SK-N-SH (cell line): ENCODE measurements at regions not wholly inside any gene's neighbourhood (a gene's known extent, or its start where the extent isn't known, plus 50 kb on each side); places are given as distances from the start of the nearest gene placed in this dataset.

Experiments used
- CTCF ChIA-PET: fragments of 300-600, 350-600 bp; formaldehyde crosslinking; extraction: SDS; loops from one replicate; lab custom pipeline; 2021; lab: Yijun Ruan, JAX
- POLR2A ChIA-PET: fragments of 350-600 bp; sonication (Branson Sonifier 250); formaldehyde crosslinking; extraction: SDS; loops from one replicate; lab custom pipeline; 2020; ENCODE audit warnings: antibody characterized with exemption, inconsistent platforms; lab: Yijun Ruan, JAX
- DNase-seq: peaks from one replicate; pipeline ENCODE4 v3.0.0; 2012
- H2AFZ ChIP-seq: fragments of 200-600 bp; sonication (generic); 2 replicates; pipeline ENCODE4 v1.8.1; 2016; ENCODE audit warnings: antibody characterized with exemption, mild to moderate bottlenecking, low read depth
- H3F3A ChIP-seq: fragments of 200-600 bp; sonication (generic); replicated peaks from 2 replicates; pipeline ENCODE3; 2016; ENCODE audit warnings: antibody characterized with exemption, mild to moderate bottlenecking; ENCODE audit not compliant: insufficient read depth
- H3K27ac ChIP-seq, 2 experiments: fragments of 200-500 bp in 1 of 2; fragments of 200-600 bp in 1 of 2; sonication (Bioruptor generic) in 1 of 2; sonication (generic), shearing (Covaris generic) in 1 of 2; 2 replicates each; pipeline versions ENCODE4 v1.5.1 to v1.6.1; 2014 to 2016; ENCODE audit warnings: low read depth in 2 of 2, inconsistent platforms in 1 of 2, low read length in 1 of 2, mild to moderate bottlenecking in 1 of 2, mixed read lengths in 1 of 2
- H3K27me3 ChIP-seq: fragments of 200-600 bp; sonication (generic), shearing (Covaris generic); 2 replicates; pipeline ENCODE4 v1.6.1; 2016; ENCODE audit warnings: mixed run types; ENCODE audit not compliant: insufficient read depth
- H3K36me3 ChIP-seq, 2 experiments: fragments of 200-500 bp in 1 of 2; fragments of 200-600 bp in 1 of 2; sonication (Bioruptor generic) in 1 of 2; sonication (generic) in 1 of 2; replicated peaks in 1 of 2; 2 replicates each; pipeline versions ENCODE3 to v1.5.1; 2014 to 2016; ENCODE audit warnings: low read length in 1 of 2, mild to moderate bottlenecking in 1 of 2; ENCODE audit not compliant: insufficient read depth in 2 of 2, control insufficient read depth in 1 of 2
- H3K4me1 ChIP-seq, 2 experiments: fragments of 200-500 bp in 1 of 2; fragments of 200-600 bp in 1 of 2; sonication (Bioruptor generic) in 1 of 2; sonication (generic), shearing (Covaris generic) in 1 of 2; 2 replicates each; pipeline versions ENCODE4 v1.5.1 to v1.6.1; 2014 to 2016; ENCODE audit warnings: low read depth in 1 of 2, low read length in 1 of 2, mixed run types in 1 of 2; ENCODE audit not compliant: insufficient read depth in 2 of 2, control insufficient read depth in 1 of 2
- H3K4me2 ChIP-seq: fragments of 200-600 bp; sonication (generic), shearing (Covaris generic); 2 replicates; pipeline ENCODE4 v1.6.1; 2017; ENCODE audit warnings: mixed run types
- H3K4me3 ChIP-seq, 2 experiments: fragments of 200-500 bp in 1 of 2; fragments of 200-600 bp in 1 of 2; sonication (Bioruptor generic) in 1 of 2; sonication (generic), shearing (Covaris generic) in 1 of 2; 2 replicates each; pipeline versions ENCODE4 v1.5.1 to v1.8.1; 2014 to 2016; ENCODE audit warnings: low read depth in 2 of 2, inconsistent platforms in 1 of 2, low read length in 1 of 2, mild to moderate bottlenecking in 1 of 2, mixed read lengths in 1 of 2, moderate library complexity in 1 of 2
- H3K79me2 ChIP-seq: fragments of 200-600 bp; sonication (generic); 2 replicates; pipeline ENCODE4 v1.8.1; 2017; ENCODE audit warnings: mild to moderate bottlenecking; ENCODE audit not compliant: insufficient read depth
- H3K9ac ChIP-seq: fragments of 200-600 bp; sonication (generic); 2 replicates; pipeline ENCODE4 v1.6.1; 2017; ENCODE audit warnings: mixed run types
- H3K9me2 ChIP-seq: fragments of 200-600 bp; sonication (generic); 2 replicates; pipeline ENCODE4 v1.6.1; 2017; ENCODE audit warnings: mixed run types
- H3K9me3 ChIP-seq: fragments of 200-600 bp; sonication (generic); 2 replicates; pipeline ENCODE4 v1.6.1; 2017; ENCODE audit warnings: mixed run types, mild to moderate bottlenecking, moderate library complexity
- H4K20me1 ChIP-seq: fragments of 200-600 bp; sonication (generic); 2 replicates; pipeline ENCODE4 v1.6.1; 2017; ENCODE audit warnings: mild to moderate bottlenecking, mixed run types; ENCODE audit not compliant: insufficient read depth
- FOXM1 ChIP-seq: IDR thresholded peaks from 2 replicates; pipeline ENCODE4 v1.4.0; 2012; ENCODE audit warnings: low read depth, mild to moderate bottlenecking
- GABPA ChIP-seq: IDR thresholded peaks from 2 replicates; pipeline ENCODE4 v1.4.0; 2012; ENCODE audit warnings: low read depth, mild to moderate bottlenecking
- GATA2 ChIP-seq: sonication (generic); formaldehyde crosslinking; IDR thresholded peaks from 2 replicates; pipeline ENCODE4 v1.5.0; 2020; ENCODE audit warnings: mild to moderate bottlenecking, missing genetic modification reagents
- NFIC ChIP-seq: IDR thresholded peaks from 2 replicates; pipeline ENCODE4 v1.4.0; 2012; ENCODE audit warnings: borderline replicate concordance
- POLR2AphosphoS5 ChIP-seq: IDR thresholded peaks from 2 replicates; pipeline ENCODE4 v1.6.1; 2012; ENCODE audit warnings: low read depth, low read length
- RAD21 ChIP-seq: IDR thresholded peaks from 2 replicates; pipeline ENCODE4 v1.6.1; 2012; ENCODE audit warnings: mild to moderate bottlenecking, low read length
- RFX5 ChIP-seq: IDR thresholded peaks from 2 replicates; pipeline ENCODE4 v1.6.1; 2012; ENCODE audit warnings: mild to moderate bottlenecking, improper control_type of control experiment, low read length
- RXRA ChIP-seq: IDR thresholded peaks from 2 replicates; pipeline ENCODE4 v1.4.0; 2012; ENCODE audit warnings: low read depth, mild to moderate bottlenecking, borderline replicate concordance
- SMC3 ChIP-seq: IDR thresholded peaks from 2 replicates; pipeline ENCODE4 v1.6.1; 2012; ENCODE audit warnings: low read depth, low read length, improper control_type of control experiment
- TAF1 ChIP-seq: IDR thresholded peaks from 2 replicates; pipeline ENCODE4 v1.6.1; 2012; ENCODE audit warnings: low read depth, mild to moderate bottlenecking, low read length, moderate library complexity, borderline replicate concordance
- TEAD4 ChIP-seq: IDR thresholded peaks from 2 replicates; pipeline ENCODE4 v1.4.0; 2012; ENCODE audit warnings: mild to moderate bottlenecking, borderline replicate concordance; ENCODE audit not compliant: insufficient read depth
- ZBTB33 ChIP-seq: IDR thresholded peaks from 2 replicates; pipeline ENCODE4 v1.4.0; 2012; ENCODE audit warnings: low read depth, borderline replicate concordance
- WGBS: methylation state at CpG from one replicate; pipeline ENCODE4 v1.1.6; 2017; ENCODE audit warnings: low lambda C conversion rate; 5-methylcytosine and 5-hydroxymethylcytosine counted together
- TF ChIP-seq, protein P1 (sequence below): IDR thresholded peaks from 2 replicates; pipeline ENCODE4 v1.6.1; 2012; ENCODE audit warnings: mild to moderate bottlenecking, low read depth, low read length, moderate library complexity
- TF ChIP-seq, protein P2 (sequence below): IDR thresholded peaks from 2 replicates; pipeline ENCODE4 v1.4.0; 2012; ENCODE audit warnings: low read depth, borderline replicate concordance

- no peak for TF ChIP-seq ZBTB33
- TF ChIP-seq POLR2AphosphoS5 = no peak
- no peak for TF ChIP-seq TEAD4
- TF ChIP-seq GABPA = no peak
Measured at GRCh38 chr4:26005764-26006163, 91.7 kb downstream of the SMIM20 start (continued).

DNA sequence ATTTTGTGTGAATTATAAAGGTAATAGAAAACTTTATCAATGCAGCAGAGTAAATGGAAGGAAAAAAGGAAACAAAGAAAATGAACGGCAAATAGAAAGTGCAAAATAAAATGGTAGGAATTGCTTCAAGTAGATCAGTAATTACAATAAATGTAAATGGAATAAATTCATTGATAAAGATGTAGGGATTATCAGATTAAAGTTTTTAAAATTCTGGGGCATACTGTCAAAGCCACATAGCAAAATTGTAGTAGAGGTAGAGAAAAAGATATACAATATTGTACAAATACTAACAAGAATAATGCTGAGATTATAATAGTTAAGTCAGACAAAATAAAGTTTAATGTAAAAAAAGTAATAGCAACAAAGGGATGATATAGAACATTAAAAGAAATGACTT lies 94.7 kb downstream of the SMIM20 start:
- H4K20me1 ChIP-seq = no peaks in the 10 kb centered on the region
- 1% methylated on average over 1 of the region's 1 CpG for WGBS
- no peak overlapping the region for H3K27ac ChIP-seq
- H3K4me3 ChIP-seq = no peak overlapping the region
- H3K9me3 ChIP-seq = peaks cover 12% of the 10 kb centered on the region
- POLR2A ChIA-PET = no interaction called here
- no peaks in the 10 kb centered on the region for H3F3A ChIP-seq
- H2AFZ ChIP-seq = no peak overlapping the region
- H3K9me2 ChIP-seq = no peaks in the 10 kb centered on the region
- H3K79me2 ChIP-seq = no peaks in the 10 kb centered on the region
- H3K27me3 ChIP-seq = no peaks in the 10 kb centered on the region; the same call in 1 of the 2 replicates
- CTCF ChIA-PET = interaction anchor here (1.2 kb wide), 1 partner anchor 32 kb away, joined by 3 read pairs; no protein-coding TSS in a partner anchor
- H3K4me2 ChIP-seq = no peak overlapping the region
- H3K4me1 ChIP-seq = no peaks in the 10 kb centered on the region
- TF ChIP-seq, protein P1, sequence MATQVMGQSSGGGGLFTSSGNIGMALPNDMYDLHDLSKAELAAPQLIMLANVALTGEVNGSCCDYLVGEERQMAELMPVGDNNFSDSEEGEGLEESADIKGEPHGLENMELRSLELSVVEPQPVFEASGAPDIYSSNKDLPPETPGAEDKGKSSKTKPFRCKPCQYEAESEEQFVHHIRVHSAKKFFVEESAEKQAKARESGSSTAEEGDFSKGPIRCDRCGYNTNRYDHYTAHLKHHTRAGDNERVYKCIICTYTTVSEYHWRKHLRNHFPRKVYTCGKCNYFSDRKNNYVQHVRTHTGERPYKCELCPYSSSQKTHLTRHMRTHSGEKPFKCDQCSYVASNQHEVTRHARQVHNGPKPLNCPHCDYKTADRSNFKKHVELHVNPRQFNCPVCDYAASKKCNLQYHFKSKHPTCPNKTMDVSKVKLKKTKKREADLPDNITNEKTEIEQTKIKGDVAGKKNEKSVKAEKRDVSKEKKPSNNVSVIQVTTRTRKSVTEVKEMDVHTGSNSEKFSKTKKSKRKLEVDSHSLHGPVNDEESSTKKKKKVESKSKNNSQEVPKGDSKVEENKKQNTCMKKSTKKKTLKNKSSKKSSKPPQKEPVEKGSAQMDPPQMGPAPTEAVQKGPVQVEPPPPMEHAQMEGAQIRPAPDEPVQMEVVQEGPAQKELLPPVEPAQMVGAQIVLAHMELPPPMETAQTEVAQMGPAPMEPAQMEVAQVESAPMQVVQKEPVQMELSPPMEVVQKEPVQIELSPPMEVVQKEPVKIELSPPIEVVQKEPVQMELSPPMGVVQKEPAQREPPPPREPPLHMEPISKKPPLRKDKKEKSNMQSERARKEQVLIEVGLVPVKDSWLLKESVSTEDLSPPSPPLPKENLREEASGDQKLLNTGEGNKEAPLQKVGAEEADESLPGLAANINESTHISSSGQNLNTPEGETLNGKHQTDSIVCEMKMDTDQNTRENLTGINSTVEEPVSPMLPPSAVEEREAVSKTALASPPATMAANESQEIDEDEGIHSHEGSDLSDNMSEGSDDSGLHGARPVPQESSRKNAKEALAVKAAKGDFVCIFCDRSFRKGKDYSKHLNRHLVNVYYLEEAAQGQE = no peak
- TF ChIP-seq SMC3 (no peak), RAD21 (no peak), RFX5 (no peak), TEAD4 (no peak), RXRA (no peak), NFIC (no peak), POLR2AphosphoS5 (no peak), GATA2 (CRISPR knock-in tag) (no peak), FOXM1 (no peak), TAF1 (no peak)
- TF ChIP-seq, protein P2, sequence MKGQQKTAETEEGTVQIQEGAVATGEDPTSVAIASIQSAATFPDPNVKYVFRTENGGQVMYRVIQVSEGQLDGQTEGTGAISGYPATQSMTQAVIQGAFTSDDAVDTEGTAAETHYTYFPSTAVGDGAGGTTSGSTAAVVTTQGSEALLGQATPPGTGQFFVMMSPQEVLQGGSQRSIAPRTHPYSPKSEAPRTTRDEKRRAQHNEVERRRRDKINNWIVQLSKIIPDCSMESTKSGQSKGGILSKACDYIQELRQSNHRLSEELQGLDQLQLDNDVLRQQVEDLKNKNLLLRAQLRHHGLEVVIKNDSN = no peak
- TF ChIP-seq, all 33 proteins: peak for 0
- no peak overlapping the region for H3K9ac ChIP-seq
- DNase-seq = no peak
- H3K36me3 ChIP-seq = no peaks in the 10 kb centered on the region
